Spleen (tissue), 11 donors: ENCODE measurements at regions not wholly inside any gene's neighbourhood (a gene's known extent, or its start where the extent isn't known, plus 50 kb on each side); places are given as distances from the start of the nearest gene placed in this dataset.

ENCODE experiments used
- DNase-seq: peaks from one replicate; pipeline ENCODE4 v3.0.0-alpha.2; 2020
- H3K27ac ChIP-seq, 8 donors: fragments of 200-600 bp; sonication (generic) in 7 of 8; 1 replicate in 4 of 8; 2 replicates in 4 of 8; pipeline versions ENCODE4 v1.5.0 to v1.8.0; 2016 to 2021; ENCODE audit warnings: inconsistent platforms in 4 of 8, mild to moderate bottlenecking in 4 of 8, moderate library complexity in 1 of 8
- H3K27me3 ChIP-seq, 7 donors: fragments of 200-600 bp; sonication (generic) in 6 of 7; replicated peaks in 1 of 7; 1 replicate in 4 of 7; 2 replicates in 3 of 7; pipeline versions ENCODE4 v1.5.0 to v1.8.0; 2016 to 2021; ENCODE audit warnings: inconsistent platforms in 3 of 7, mild to moderate bottlenecking in 1 of 7
- H3K36me3 ChIP-seq, 6 donors: fragments of 200-600 bp; sonication (generic) in 5 of 6; 1 replicate in 4 of 6; 2 replicates in 2 of 6; pipeline versions ENCODE4 v1.5.0 to v1.8.0; 2016 to 2021; ENCODE audit warnings: inconsistent platforms in 2 of 6
- H3K4me1 ChIP-seq, 6 donors: fragments of 200-600 bp; sonication (generic) in 5 of 6; 1 replicate in 3 of 6; 2 replicates in 3 of 6; pipeline versions ENCODE4 v1.5.0 to v1.8.0; 2016 to 2021; ENCODE audit warnings: inconsistent platforms in 3 of 6
- H3K4me3 ChIP-seq, 8 donors: fragments of 200-600 bp; sonication (generic) in 7 of 8; 1 replicate in 4 of 8; 2 replicates in 4 of 8; pipeline versions ENCODE4 v1.5.0 to v1.8.0; 2016 to 2021; ENCODE audit warnings: inconsistent platforms in 4 of 8, mild to moderate bottlenecking in 4 of 8, moderate library complexity in 2 of 8
- H3K9me3 ChIP-seq, 8 donors: fragments of 200-600 bp; sonication (generic) in 7 of 8; 1 replicate in 4 of 8; 2 replicates in 4 of 8; pipeline versions ENCODE4 v1.5.0 to v1.8.0; 2016 to 2021; ENCODE audit warnings: inconsistent platforms in 4 of 8
- POLR2A ChIP-seq, 3 donors: fragments of 450-650 bp; IDR thresholded peaks; one replicate each; pipeline ENCODE4 v1.5.1; 2017; ENCODE audit warnings: antibody characterized with exemption in 3 of 3, mild to moderate bottlenecking in 1 of 3
- POLR2AphosphoS5 ChIP-seq, 3 donors: sonication (generic); formaldehyde crosslinking; IDR thresholded peaks; one replicate each; pipeline ENCODE4 v1.5.1; 2017; ENCODE audit warnings: antibody characterized with exemption in 3 of 3
- WGBS, 5 donors: extraction: QIAGEN DNeasy Blood & Tissue Kit in 3 of 5; methylation state at CpG; one replicate each; pipeline versions ENCODE4 v1.1.5 to v1.1.7; 2013 to 2018; 5-methylcytosine and 5-hydroxymethylcytosine counted together
- intact Hi-C: fragments of 100-400 bp; cut with DNase I; formaldehyde crosslinking; loops from one replicate; pipeline ENCODE4 v1.15.0; 2023; ENCODE audit warnings: low total_unique reads
- TF ChIP-seq, protein P1 (sequence below), 11 experiments: fragments of 200-600 bp in 7 of 11; fragments of 450-650 bp in 4 of 11; sonication (generic) in 4 of 11; IDR thresholded peaks in 8 of 11; conservative IDR thresholded peaks in 3 of 11; 1 replicate in 7 of 11; 2 replicates in 4 of 11; pipeline versions ENCODE4 v1.4.0 to v1.8.0; 2016 to 2021; ENCODE audit warnings: antibody characterized with exemption in 11 of 11, inconsistent platforms in 4 of 11, mild to moderate bottlenecking in 1 of 11
- donor health status: healthy with polysubstance abuse.
- donor health status: DM: no; HTN: no; CAD: no; lungs with moderate emphysema.
- donor health status: DM: no; HTN: no; CAD: no.
- donor health status: Bipolar disorder and iron deficiency.
- donor health status: healthy.
- donor health status: DM: no; HTN: no; CAD: no.
- donor health status: DM: yes; HTN: yes; CAD: no.

DNA sequence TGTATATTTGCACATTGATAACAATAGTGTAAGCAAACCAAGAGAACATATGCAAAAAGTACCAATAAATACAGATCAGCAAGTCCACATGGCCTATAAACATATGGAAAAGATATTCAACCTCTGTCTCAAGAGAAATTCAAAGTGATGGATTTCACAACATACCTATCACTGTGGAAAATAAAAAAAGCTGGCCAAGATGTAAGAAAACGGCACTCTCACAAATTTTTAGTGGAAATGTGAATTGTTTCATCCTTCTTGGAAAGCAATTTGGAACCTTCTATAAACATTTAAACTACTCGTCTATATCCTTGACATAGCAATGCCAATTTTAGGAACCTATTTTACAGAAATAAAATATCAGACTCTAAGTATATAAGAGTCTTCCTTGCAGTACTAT, 559.8 kb downstream of the QKI start:
- intact Hi-C loops: no loop called here
- 72 to 88% (median 79%) methylated on average over 2 of the region's 2 CpGs for WGBS, 5 donors
- Histone ChIP-seq H3K4me3 (no peak overlapping the region), H3K36me3 (no peaks in the 10 kb centered on the region), H3K27me3 (no peaks in the 10 kb centered on the region), H3K27ac (no peak overlapping the region), H3K9me3 (peaks cover 0 to 7% (median 0%) of the 10 kb centered on the region in 8 donors), H3K4me1 (no peaks in the 10 kb centered on the region)
- no peak for TF ChIP-seq POLR2A (IDR thresholded peaks at IDR 0.05)
- TF ChIP-seq, protein P1, sequence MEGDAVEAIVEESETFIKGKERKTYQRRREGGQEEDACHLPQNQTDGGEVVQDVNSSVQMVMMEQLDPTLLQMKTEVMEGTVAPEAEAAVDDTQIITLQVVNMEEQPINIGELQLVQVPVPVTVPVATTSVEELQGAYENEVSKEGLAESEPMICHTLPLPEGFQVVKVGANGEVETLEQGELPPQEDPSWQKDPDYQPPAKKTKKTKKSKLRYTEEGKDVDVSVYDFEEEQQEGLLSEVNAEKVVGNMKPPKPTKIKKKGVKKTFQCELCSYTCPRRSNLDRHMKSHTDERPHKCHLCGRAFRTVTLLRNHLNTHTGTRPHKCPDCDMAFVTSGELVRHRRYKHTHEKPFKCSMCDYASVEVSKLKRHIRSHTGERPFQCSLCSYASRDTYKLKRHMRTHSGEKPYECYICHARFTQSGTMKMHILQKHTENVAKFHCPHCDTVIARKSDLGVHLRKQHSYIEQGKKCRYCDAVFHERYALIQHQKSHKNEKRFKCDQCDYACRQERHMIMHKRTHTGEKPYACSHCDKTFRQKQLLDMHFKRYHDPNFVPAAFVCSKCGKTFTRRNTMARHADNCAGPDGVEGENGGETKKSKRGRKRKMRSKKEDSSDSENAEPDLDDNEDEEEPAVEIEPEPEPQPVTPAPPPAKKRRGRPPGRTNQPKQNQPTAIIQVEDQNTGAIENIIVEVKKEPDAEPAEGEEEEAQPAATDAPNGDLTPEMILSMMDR (IDR thresholded peaks at IDR 0.05 in 8 of 11, conservative IDR thresholded peaks at IDR 0.05 in 3 of 11): no peak
- DNase-seq: no peak

DNA sequence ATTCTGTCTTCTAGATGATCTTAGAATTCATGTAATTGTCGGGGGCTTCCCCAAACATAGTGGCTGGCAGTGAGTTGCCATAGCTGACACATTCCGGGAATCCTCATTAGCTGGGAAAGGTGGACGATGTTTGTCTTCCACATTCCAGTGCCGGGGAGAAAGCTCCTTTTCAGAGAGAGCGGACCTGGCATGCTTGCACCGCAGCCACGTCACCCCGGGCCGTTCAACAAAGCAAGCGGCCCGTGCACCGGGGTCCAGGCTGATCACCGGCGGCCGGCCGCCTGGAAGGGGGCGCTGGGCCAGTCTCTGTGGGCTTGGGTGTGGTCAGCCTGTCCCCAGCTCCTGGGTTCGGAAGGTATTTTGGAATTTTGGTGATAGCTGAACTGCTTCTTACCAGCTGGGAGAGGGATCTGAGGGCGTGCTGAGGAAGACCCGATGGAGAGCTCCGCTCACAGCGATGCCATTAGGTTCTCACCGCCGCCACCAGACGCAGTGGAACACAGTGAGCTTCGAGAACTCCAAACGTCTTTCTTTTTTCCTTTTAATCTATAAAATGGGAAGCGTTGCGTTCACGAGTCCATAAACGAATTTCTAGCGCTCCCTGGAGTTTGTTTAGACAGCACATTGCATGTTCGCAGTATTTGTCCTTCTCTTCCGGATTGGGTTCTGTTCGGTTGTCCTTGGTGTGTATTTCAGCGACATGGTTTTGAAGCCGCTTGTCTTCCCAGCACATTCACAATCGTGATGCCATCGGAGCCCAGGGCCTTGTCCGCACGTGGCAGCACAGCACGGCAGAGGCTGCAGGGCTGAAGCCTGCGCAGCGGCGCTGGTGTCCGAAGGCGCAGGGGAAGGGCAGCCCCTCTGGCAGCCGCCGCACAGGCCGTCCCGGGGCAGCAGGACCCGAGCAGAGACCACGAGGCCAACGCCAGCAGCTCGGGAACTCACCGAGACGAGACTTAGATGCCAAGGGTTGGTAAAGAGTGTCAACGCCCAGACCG, 557.6 kb downstream of the QKI start:
- no peak for DNase-seq
- TF ChIP-seq POLR2A (IDR thresholded peaks at IDR 0.05): no peak
- 88 to 95% (median 94%) methylated on average over 47 to 59 of the region's 59 CpGs for WGBS, 5 donors

DNA sequence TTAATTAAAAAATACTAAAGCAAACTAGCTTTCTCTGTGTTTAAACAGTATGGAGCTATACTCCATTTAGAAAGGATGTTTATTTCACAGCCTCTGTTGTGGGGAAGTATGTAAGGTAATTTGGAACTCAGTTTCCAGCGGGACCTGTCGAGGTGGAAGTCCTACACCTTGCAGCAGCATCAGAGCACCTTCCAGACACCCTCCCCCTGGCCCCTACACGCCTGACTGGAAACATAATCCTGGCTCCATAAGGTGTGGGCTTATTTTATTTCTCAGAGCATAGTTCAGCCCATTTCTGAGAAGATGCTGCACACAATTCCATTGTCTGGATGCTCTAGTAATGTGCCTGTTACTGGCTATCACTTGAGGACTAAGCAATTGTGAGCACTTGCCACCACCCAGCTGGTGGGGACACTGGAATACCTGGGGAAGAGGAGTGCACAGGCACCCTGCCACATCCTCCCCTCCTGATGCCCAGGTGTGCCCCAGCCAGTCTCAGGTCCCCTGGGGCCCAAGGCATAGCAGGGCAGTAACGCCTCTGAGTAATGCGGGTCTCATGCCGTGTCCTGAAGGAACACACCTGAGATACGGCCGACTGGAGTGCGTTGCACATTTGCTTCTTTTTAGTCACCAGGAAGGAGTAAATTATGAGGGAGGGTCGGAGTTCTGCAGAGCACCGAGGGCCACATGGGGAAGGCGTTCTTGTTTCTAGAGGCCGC, 556.5 kb downstream of the QKI start:
- 82 to 95% (median 91%) methylated on average over 13 of the region's 13 CpGs for WGBS, 5 donors
- TF ChIP-seq, protein P1 (IDR thresholded peaks at IDR 0.05 in 8 of 11, conservative IDR thresholded peaks at IDR 0.05 in 3 of 11): no peak
- no peak for TF ChIP-seq POLR2A (IDR thresholded peaks at IDR 0.05)
- no peak for TF ChIP-seq POLR2AphosphoS5 (IDR thresholded peaks at IDR 0.05)
- Histone ChIP-seq H3K27ac (no peak overlapping the region), H3K4me3 (no peak overlapping the region), H3K4me1 (peaks cover 0 to 2% (median 0%) of the 10 kb centered on the region in 6 donors), H3K36me3 (no peaks in the 10 kb centered on the region), H3K9me3 (no peaks in the 10 kb centered on the region), H3K27me3 (no peaks in the 10 kb centered on the region)
- no peak for DNase-seq
- intact Hi-C loops: no loop called here

More for the DNA sequence above, 557.6 kb downstream of the QKI start:
- Histone ChIP-seq H3K27me3 (no peaks in the 10 kb centered on the region), H3K4me3 (no peak overlapping the region), H3K9me3 (no peaks in the 10 kb centered on the region), H3K4me1 (no peaks in the 10 kb centered on the region), H3K36me3 (no peaks in the 10 kb centered on the region), H3K27ac (no peak overlapping the region)
- intact Hi-C loops: no loop called here

DNA sequence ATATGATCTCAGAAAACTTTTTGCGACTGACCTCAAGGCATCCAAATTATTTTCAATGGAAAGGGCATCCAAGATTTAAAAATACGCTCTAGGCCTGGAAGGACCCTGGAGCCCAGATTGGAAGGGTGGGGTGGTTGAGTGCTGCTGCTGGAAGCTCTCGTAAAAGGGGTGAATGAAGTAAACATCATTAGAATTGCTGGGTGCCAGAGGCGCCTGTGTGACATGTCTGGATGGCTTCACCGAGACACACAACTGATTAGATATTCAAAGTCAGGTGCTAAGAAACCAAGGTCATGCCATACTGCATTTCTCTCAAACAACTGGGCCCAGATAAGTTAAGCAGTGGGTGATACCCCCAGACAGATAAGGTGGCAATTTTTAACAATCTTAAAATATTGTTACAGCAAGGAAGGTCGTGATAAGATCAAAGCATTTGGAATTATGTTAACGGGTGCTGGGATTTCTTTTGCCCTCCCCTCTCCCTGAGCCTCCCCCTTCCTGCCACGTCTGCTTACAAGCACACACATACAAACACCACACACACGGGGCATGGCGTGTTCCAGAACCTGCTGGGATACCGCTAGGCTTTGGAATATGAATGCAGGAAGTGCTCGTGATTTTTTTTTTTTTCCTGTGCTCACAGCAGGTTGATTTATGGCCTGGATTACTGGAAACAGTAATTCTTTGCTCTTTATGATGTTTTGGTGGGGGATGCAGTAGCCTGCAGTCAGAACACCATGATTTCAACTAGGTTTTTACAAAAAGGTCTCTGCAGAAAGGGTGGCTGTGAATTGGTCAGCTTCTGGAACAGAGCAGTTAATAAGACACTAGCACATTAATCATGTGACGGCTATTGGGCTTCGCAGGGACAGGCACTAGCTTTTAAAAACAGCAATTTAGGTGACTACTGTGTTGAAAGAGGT, 551.2 kb downstream of the QKI start:
- H3K4me3 ChIP-seq: no peak overlapping the region
- no peaks in the 10 kb centered on the region for H3K27me3 ChIP-seq
- TF ChIP-seq, protein P1 (IDR thresholded peaks at IDR 0.05 in 8 of 11, conservative IDR thresholded peaks at IDR 0.05 in 3 of 11): no peak
- TF ChIP-seq POLR2A (IDR thresholded peaks at IDR 0.05) (no peak), POLR2AphosphoS5 (IDR thresholded peaks at IDR 0.05) (peak in 1 of 3 donors; percentile 43)
- H3K4me1 ChIP-seq: peaks cover 0 to 3% (median 0%) of the 10 kb centered on the region in 6 donors
- 44 to 52% (median 48%) methylated on average over 14 of the region's 14 CpGs for WGBS, 5 donors
- intact Hi-C loops: no loop called here
- peak overlapping the region in 5 of 8 donors; percentile 3 to 60 (median 18) for H3K27ac ChIP-seq
- no peaks in the 10 kb centered on the region for H3K36me3 ChIP-seq
- DNase-seq: no peak
- H3K9me3 ChIP-seq: no peaks in the 10 kb centered on the region
